Activated CD4-positive, alpha-beta T cell treated with anti-CD3 and anti-CD28 coated beads, Interleukin-2, amount 50 U/mL, for 16 hours (primary cell): ENCODE measurements at regions not wholly inside any gene's neighbourhood (a gene's known extent, or its start where the extent isn't known, plus 50 kb on each side); places are given as distances from the start of the nearest gene placed in this dataset.
"Not testable (repeated sequence)": the region's sequence is repeated elsewhere in the genome, so short reads cannot be mapped to it uniquely, and the experiment has no call there.

Source experiments
- DNase-seq: peaks from one replicate; pipeline ENCODE4 v3.0.0-alpha.2; 2020

DNA sequence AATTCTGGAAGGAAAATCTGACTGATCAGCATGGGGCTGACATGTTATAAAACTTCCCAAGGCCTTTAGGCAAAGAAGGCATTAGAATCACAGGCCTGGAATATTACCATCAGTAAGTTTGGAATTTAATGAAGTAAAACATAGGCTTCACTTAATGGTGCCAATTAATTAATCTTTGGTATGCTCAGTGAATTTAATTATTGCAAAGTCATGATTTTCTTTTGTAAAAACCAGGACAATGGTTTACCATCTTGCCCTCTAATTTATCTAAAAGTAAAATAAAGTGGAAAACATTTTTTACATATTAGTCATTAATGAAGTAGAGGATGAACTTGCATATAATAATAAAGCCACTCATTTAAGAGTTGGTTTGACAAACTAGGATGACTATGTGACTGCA lies 220.3 kb downstream of the SEC23IP start:
- no peak for DNase-seq

- DNase-seq = no peak
Measured at GRCh38 chr10:120115959-120116358, 223.4 kb downstream of the SEC23IP start.

GRCh38 chr10:120121768-120122167 lies 229.2 kb downstream of the SEC23IP start:
- no peak for DNase-seq

- DNase-seq = no peak
Measured at GRCh38 chr10:120131183-120131582, 238.7 kb downstream of the SEC23IP start.

DNA sequence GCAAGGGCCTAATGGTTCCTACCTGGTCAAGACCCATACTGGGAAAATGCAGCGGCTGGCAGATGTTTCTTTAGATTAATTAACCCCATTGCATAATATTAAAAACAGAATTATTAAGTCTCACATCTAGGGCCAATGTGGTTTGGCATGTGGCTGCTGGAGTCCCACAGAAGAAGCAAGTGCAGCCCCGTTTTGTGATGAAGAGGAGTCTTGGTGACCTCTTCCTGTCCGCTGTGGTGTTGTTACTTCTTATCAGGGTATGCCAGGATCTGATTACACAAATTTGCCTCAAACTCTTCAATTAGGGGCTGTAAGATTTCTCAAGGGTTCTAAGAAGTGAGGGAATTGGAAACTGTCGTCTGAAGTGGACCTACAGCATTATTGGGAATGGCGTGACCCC lies 240.3 kb downstream of the SEC23IP start:
- DNase-seq = no peak

DNA sequence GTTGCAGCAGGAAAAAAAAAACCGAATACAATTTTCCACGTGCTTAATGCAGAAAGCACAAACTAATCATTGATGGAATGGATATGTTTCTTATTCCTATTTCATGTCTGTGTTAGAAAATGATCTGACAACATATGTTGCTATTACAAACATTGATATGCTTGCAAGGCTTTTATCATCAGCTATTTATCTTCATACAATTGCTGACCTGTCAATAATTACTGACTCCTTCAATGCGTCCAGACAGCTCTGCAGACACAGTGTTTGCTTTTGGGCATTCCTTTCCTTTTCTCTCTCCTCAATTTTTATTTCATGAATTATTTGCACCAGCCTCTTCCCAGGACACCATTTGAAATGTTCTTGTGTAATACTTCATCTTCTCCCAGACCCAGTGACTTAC lies 246.2 kb downstream of the SEC23IP start:
- DNase-seq = no peak

DNA sequence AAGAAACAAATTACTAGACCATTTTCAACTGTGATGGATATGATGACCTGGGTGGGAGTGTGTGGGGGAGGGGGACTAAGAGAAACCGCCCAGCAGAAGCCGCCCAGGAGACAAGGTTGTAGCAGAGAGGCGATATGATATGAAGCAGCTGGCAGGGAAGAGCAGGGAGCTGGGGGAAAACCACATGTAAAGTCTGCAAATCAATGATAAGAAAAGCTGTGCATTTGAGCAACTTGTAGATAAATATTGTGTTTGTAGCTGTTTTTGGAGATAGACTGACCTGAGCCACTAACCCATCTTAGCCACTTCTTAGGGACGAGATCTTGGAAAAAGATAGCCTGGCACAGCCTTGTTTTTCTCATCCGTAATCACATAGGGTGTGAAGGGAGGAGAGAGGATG lies 252.6 kb downstream of the SEC23IP start:
- no peak for DNase-seq

- DNase-seq = no peak
Measured at GRCh38 chr10:120156614-120157274, 264.2 kb downstream of the SEC23IP start.

DNA sequence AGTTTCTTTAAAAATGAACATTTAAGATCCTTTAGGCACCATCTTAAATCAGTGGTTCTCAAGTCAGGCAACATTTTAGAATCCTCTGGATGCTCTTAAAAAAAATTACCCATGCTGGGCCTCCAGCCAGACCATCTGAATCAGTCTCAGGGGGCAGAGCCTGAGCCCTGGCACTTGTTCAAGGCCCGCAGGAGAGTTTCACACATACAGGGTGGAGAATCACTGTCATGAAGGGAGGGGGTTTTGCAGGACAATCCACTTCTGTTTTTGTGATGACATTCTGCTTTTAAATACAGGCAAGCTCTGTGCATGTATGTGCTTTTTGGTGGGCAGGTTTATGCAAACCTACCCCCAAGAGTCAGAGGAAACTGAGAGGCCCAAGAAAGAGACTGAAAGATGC lies 268.6 kb downstream of the SEC23IP start:
- no peak for DNase-seq

- no peak for DNase-seq
Measured at GRCh38 chr10:120162471-120162870, 269.9 kb downstream of the SEC23IP start.

GRCh38 chr10:120172356-120172755 lies 279.8 kb downstream of the SEC23IP start:
- no peak for DNase-seq

DNA sequence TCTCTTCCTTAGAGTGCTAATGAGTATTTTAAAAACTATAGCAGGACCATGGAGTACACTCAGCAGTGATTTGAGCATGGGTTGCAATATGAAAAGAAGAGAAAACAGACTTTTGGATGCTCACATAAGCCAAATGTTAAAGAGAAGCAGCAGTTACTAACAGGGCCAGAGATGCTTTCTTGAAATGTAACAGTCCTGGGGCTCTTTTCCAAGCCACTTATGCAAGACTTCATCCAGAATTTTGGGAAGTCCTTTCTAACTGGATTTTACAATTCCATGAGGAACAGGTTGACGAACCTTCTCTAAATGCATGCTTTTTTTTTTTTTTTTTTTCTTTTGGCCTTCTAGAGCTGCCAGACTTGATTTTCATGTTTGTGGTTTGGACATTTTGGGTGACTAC lies 282.0 kb downstream of the SEC23IP start:
- no peak for DNase-seq

DNA sequence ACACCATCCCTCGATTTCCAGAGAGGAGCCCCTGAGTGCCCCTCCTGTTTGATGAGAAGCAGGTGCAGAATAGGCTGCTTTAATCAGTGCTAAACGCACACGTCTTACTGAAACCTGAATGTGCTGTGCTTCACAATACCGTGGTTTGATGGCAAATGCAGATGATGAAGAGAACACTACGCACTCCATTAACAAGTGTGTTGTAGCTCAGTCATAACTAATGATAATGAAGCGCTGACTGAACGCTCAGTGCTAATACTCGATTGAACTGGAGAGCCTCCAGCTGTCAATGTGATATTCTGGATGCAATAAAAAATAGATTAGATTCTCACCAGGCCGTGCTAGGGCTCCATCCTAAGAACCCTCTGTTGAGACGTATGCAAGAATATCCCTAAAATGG lies 279.7 kb upstream of the PLPP4 start:
- DNase-seq = no peak

DNA sequence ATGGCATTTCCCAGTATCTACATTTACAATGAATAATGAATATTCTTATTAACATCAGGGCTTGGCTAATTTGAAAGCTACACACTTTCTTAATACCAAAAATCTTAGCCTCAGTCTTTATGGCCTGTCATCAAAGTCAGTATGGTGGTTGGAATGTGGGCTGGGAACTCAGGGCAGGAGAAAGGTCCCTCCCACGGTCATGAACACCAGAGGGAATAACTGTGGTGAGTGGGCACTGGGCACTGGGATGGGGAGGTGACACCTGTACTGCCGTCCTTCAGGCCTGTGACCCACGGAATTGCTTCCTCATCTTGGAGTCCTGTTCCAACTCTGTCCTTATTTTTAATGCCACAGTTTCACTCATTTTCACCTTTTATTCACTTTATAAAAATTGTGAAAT lies 276.9 kb upstream of the PLPP4 start:
- DNase-seq = no peak

DNA sequence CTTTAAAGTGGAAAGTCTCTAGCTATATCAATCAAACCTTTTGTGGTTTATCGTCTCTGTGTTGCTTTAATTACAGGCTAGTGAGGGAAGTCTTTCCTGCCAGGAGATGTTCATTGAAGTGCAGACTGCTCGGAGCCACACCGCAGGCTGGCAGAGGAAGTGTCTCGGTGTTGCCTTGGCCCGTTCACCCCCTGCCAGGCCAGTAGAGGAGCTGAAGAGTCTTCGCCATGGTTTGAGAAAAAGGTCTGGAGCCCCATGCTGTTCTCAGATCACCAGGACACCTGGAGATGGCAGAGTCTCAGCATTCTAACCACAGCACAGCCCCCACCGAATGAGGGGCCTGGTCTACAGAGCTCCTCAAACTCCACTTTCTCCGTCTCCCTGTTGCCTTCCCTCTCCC lies 275.9 kb upstream of the PLPP4 start:
- DNase-seq = no peak

- DNase-seq = no peak
Measured at GRCh38 chr10:120182431-120182830, 274.6 kb upstream of the PLPP4 start.

GRCh38 chr10:120183546-120183945 lies 273.5 kb upstream of the PLPP4 start:
- DNase-seq = no peak

DNA sequence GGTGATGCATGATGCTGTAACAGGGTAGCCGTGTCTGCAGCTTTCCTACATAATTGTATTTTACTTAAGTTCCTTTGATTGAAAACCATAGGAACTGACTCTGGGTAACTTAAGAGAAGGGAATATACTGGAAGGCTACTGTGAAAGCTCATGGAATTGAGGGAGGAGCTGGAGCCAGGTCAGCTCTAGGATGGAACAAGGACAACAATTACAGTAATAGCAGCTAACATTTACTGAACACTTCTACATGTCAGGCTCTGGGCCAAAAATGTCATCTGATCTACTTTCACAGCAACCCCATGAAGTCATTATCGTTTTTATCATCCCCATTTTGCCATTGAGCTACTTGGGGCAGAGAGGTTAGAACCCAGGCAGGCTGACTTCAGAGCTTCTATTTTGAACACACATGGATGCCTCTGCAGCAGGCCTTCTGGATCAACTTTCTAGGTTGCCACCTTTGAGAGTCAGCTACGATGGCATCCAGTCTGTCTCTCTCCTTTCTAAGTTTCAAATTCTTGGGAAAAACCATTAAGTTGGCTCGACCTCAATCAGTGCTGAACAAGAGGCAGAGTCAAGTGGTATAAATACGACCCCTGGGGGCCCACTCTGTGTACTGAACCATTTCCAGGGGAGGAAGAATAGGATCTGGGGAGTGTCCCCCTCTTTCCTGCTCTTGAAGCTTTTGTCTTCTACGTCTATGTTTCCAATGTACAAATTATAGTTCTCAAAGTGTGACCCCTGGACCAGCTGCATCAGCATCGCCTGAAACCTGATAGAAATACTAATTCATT lies 272.3 kb upstream of the PLPP4 start:
- DNase-seq = no peak

DNA sequence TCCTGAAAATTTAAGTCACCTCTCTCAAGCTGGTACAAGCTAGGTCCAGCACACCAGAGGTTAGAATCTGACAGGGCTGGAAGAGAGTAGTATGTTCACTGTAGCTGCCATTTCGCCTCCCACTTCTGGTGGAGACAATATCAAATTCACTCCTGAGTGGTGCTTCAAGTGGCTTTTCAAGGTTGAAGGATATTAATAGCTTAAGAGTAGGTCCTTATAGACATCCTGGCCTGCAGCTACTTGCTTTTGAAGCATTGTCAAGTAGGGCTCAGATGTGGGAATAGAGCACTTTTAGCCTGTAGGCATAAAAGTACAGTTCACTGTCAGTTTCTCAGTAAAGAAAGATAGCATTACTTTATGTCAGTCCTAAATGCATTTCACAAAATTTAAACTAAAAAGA lies 270.5 kb upstream of the PLPP4 start:
- DNase-seq = no peak

DNA sequence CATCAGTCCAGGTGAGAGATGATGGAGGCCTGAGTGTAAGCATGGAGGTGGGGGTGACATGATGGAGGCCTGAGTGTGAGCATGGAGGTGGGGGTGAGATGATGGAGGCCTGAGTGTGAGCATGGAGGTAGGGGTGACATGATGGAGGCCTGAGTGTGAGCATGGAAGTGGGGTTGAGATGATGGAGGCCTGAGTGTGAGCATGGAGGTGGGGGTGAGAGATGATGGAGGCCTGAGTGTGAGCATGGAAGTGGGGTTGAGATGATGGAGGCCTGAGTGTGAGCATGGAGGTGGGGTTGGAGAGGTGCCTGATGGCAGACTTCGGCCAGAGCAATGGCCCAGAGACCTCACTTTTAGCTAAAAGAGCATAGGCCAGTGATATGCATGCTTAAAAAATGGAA lies 269.9 kb upstream of the PLPP4 start:
- DNase-seq = not testable (repeated sequence)

GRCh38 chr10:120188950-120189349 lies 268.1 kb upstream of the PLPP4 start:
- DNase-seq = no peak

DNA sequence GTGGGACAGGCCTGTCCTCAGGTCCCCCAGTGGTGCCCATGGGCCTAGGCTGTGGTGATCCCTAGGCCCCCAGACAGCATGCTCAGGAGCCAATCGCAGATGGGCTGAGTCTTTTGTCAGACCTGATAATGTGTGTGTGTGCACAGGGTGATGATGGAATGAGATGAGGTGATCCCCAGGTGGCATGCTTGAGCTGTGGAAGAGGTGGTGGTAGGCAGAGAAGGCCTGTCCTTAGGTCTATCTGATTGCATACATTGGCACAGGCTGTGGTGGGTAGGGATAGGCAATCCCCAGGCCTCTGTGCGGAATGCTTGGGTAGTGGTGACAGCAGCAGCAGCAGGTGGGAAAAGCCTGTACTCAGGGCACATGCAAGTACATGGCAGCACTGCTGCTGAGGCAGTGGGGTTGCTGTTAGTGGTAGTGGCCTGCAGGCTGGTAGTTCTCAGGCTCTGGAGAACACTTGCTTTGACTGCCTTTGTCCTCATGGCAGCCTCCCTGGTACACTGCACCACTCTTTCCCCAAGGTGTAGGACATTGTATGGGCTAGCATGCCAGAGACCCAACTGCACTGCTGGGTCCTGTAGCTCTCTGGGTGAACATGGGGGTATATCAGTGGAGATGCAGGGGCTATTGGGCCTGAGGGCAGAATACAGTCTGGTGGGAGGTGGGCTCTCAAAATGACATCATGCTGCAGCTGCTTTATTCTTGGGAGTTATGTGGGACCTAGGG lies 260.9 kb upstream of the PLPP4 start:
- DNase-seq = no peak

- DNase-seq = no peak
Measured at GRCh38 chr10:120204877-120205276, 252.2 kb upstream of the PLPP4 start.

DNA sequence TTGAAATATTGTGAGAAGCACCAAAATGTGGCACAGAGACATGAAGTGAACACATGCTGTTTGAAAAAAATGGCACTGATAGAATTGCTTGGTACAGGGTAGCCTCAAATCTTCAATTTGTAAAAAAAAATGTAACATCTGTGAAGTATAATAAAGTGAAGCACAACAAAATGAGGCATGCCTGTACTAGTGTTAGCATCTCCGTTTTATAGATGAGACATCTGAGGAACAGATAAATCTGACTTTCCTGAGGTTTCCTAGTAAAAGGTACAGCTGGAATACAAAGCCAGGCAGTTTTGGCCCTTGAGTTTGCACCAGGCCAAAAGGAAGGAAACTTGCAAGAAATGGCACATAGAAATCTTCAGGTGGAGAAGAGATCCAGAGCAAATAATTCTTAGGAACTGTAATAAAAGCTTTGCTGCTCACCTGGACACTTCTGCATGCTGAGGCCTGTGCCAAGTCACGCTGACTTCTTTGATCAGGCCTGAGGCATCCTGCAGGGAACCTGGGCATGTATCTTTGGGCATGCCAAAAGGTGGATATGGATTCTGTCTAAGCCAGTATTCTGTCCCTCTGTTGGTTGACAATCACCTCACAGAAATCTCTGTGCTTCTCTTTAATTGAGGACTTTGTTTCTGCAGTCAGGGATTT lies 251.5 kb upstream of the PLPP4 start:
- no peak for DNase-seq
